ENCODE measurements at regions not wholly inside any gene's neighbourhood (a gene's known extent, or its start where the extent isn't known, plus 50 kb on each side); places are given as distances from the start of the nearest gene placed in this dataset.
"Not testable (repeated sequence)": the region's sequence is repeated elsewhere in the genome, so short reads cannot be mapped to it uniquely, and the experiment has no call there.

- peak; percentile 6 for DNase-seq (ENCODE audit: extremely low read depth, low read depth)
- no peak for TF ChIP-seq CTCF (IDR thresholded peaks at IDR 0.05; ENCODE audit: low read depth, low read length, missing control alignments)
- H3K4me3 ChIP-seq (replicated peaks; ENCODE audit: low read depth, low read length): no peak overlapping the region
Measured at GRCh38 chr11:87634331-87634730, 540.9 kb downstream of the RAB38 start.

GRCh38 chr11:87628957-87629356 lies 546.3 kb downstream of the RAB38 start:
- TF ChIP-seq CTCF (IDR thresholded peaks at IDR 0.05; ENCODE audit: low read depth, low read length, missing control alignments): no peak
- H3K4me3 ChIP-seq (replicated peaks; ENCODE audit: low read depth, low read length): no peak overlapping the region
- no peak for DNase-seq (ENCODE audit: extremely low read depth, low read depth)

- DNase-seq (ENCODE audit: extremely low read depth, low read depth): no peak
- TF ChIP-seq CTCF (IDR thresholded peaks at IDR 0.05; ENCODE audit: low read depth, low read length, missing control alignments): no peak
- no peak overlapping the region for H3K4me3 ChIP-seq (replicated peaks; ENCODE audit: low read depth, low read length)
Measured at GRCh38 chr11:87628026-87628580, 547.1 kb downstream of the RAB38 start.

GRCh38 chr11:87623531-87624365 lies 551.5 kb downstream of the RAB38 start:
- not testable (repeated sequence) for DNase-seq (ENCODE audit: extremely low read depth, low read depth); H3K4me3 ChIP-seq (replicated peaks; ENCODE audit: low read depth, low read length)

- no peak overlapping the region for H3K4me3 ChIP-seq (replicated peaks; ENCODE audit: low read depth, low read length)
- DNase-seq (ENCODE audit: extremely low read depth, low read depth): no peak
- no peak for TF ChIP-seq CTCF (IDR thresholded peaks at IDR 0.05; ENCODE audit: low read depth, low read length, missing control alignments)
Measured at GRCh38 chr11:87616511-87616910, 558.7 kb downstream of the RAB38 start.

- DNase-seq (ENCODE audit: extremely low read depth, low read depth): no peak
- no peak for TF ChIP-seq CTCF (IDR thresholded peaks at IDR 0.05; ENCODE audit: low read depth, low read length, missing control alignments)
- H3K4me3 ChIP-seq (replicated peaks; ENCODE audit: low read depth, low read length): no peak overlapping the region
Measured at GRCh38 chr11:87604350-87604749, 566.6 kb downstream of the TMEM135 start.

GRCh38 chr11:87603887-87604286 lies 566.2 kb downstream of the TMEM135 start:
- H3K4me3 ChIP-seq (replicated peaks; ENCODE audit: low read depth, low read length): no peak overlapping the region
- TF ChIP-seq CTCF (IDR thresholded peaks at IDR 0.05; ENCODE audit: low read depth, low read length, missing control alignments): no peak
- no peak for DNase-seq (ENCODE audit: extremely low read depth, low read depth)
